GM12872 (cell line): ENCODE measurements at regions not wholly inside any gene's neighbourhood (a gene's known extent, or its start where the extent isn't known, plus 50 kb on each side); places are given as distances from the start of the nearest gene placed in this dataset.

ENCODE experiments used
- CTCF ChIP-seq: IDR thresholded peaks from 3 replicates; pipeline ENCODE4 v1.5.1; 2011; ENCODE audit warnings: low read depth, mild to moderate bottlenecking, low read length, moderate library complexity; ENCODE audit not compliant: insufficient read depth

GRCh38 chr4:141783770-141784169 is 147.4 kb downstream of the IL15 start:
- TF ChIP-seq CTCF = no peak

GRCh38 chr4:141786946-141787345 is 150.6 kb downstream of the IL15 start:
- no peak for TF ChIP-seq CTCF

GRCh38 chr4:141788169-141788915 is 152.0 kb downstream of the IL15 start:
- no peak for TF ChIP-seq CTCF

GRCh38 chr4:141789716-141790115 is 153.3 kb downstream of the IL15 start:
- no peak for TF ChIP-seq CTCF

GRCh38 chr4:141792164-141792563 is 155.8 kb downstream of the IL15 start:
- TF ChIP-seq CTCF = no peak

GRCh38 chr4:141797966-141798365 is 161.6 kb downstream of the IL15 start:
- no peak for TF ChIP-seq CTCF

- no peak for TF ChIP-seq CTCF
These were observed 165.2 kb downstream of the IL15 start for GRCh38 chr4:141801558-141801957.
